Gastroesophageal sphincter (tissue), 4 donors: ENCODE measurements at regions not wholly inside any gene's neighbourhood (a gene's known extent, or its start where the extent isn't known, plus 50 kb on each side); places are given as distances from the start of the nearest gene placed in this dataset.

Experiments
- ATAC-seq: fragments of 150-250 bp; one replicate; pipeline ENCODE4 v1.9.1; 2016; ENCODE audit warnings: mild to moderate bottlenecking, moderate library complexity
- H3K27ac ChIP-seq, 4 donors: fragments of 200-600 bp; sonication (generic) in 3 of 4; 1 replicate in 3 of 4; 2 replicates in 1 of 4; pipeline ENCODE4 v1.5.1; 2016 to 2019
- H3K27me3 ChIP-seq: fragments of 200-600 bp; sonication (generic); one replicate; pipeline ENCODE4 v1.5.1; 2019
- H3K36me3 ChIP-seq, 2 donors: fragments of 200-600 bp; sonication (generic); one replicate each; pipeline ENCODE4 v1.5.1; 2019; ENCODE audit warnings: control low read depth in 1 of 2
- H3K4me1 ChIP-seq, 3 donors: fragments of 200-600 bp; sonication (generic); 1 replicate in 2 of 3; 2 replicates in 1 of 3; pipeline ENCODE4 v1.5.1; 2016 to 2019; ENCODE audit warnings: control low read depth in 2 of 3
- H3K4me3 ChIP-seq, 2 donors: fragments of 200-600 bp; sonication (generic); one replicate each; pipeline ENCODE4 v1.5.1; 2019; ENCODE audit warnings: mild to moderate bottlenecking in 1 of 2, moderate library complexity in 1 of 2
- H3K9me3 ChIP-seq, 3 donors: fragments of 200-600 bp; sonication (generic); one replicate each; pipeline ENCODE4 v1.5.1; 2017 to 2019; ENCODE audit warnings: control low read depth in 2 of 3
- EP300 ChIP-seq: sonication (generic); formaldehyde crosslinking; IDR thresholded peaks from one replicate; pipeline ENCODE4 v1.6.1; 2017; ENCODE audit warnings: antibody characterized with exemption, mild to moderate bottlenecking
- POLR2A ChIP-seq, 2 donors: fragments of 450-650 bp; IDR thresholded peaks; one replicate each; pipeline ENCODE4 v1.6.1; 2017; ENCODE audit warnings: antibody characterized with exemption in 2 of 2, mild to moderate bottlenecking in 2 of 2, moderate library complexity in 1 of 2
- POLR2AphosphoS5 ChIP-seq: sonication (generic); formaldehyde crosslinking; IDR thresholded peaks from one replicate; pipeline ENCODE4 v1.6.1; 2017; ENCODE audit warnings: antibody characterized with exemption
- WGBS, 2 donors: methylation state at CpG; one replicate each; pipeline ENCODE4 v1.1.5; 2018; ENCODE audit warnings: low coverage in 1 of 2; 5-methylcytosine and 5-hydroxymethylcytosine counted together
- TF ChIP-seq, protein P1 (sequence below), 4 experiments: fragments of 200-600 bp in 2 of 4; fragments of 450-650 bp in 2 of 4; sonication (generic) in 1 of 4; IDR thresholded peaks; one replicate each; pipeline ENCODE4 v1.5.1; 2017 to 2019; ENCODE audit warnings: antibody characterized with exemption in 4 of 4, mild to moderate bottlenecking in 2 of 4, moderate library complexity in 2 of 4

- Histone ChIP-seq H3K4me3 (no peak overlapping the region), H3K4me1 (peaks cover 0 to 11% (median 0%) of the 10 kb centered on the region in 3 donors), H3K9me3 (no peaks in the 10 kb centered on the region), H3K27me3 (no peaks in the 10 kb centered on the region), H3K36me3 (no peaks in the 10 kb centered on the region), H3K27ac (no peak overlapping the region)
- TF ChIP-seq POLR2A (IDR thresholded peaks at IDR 0.05) (no peak), POLR2AphosphoS5 (no peak), EP300 (no peak)
- TF ChIP-seq, protein P1, sequence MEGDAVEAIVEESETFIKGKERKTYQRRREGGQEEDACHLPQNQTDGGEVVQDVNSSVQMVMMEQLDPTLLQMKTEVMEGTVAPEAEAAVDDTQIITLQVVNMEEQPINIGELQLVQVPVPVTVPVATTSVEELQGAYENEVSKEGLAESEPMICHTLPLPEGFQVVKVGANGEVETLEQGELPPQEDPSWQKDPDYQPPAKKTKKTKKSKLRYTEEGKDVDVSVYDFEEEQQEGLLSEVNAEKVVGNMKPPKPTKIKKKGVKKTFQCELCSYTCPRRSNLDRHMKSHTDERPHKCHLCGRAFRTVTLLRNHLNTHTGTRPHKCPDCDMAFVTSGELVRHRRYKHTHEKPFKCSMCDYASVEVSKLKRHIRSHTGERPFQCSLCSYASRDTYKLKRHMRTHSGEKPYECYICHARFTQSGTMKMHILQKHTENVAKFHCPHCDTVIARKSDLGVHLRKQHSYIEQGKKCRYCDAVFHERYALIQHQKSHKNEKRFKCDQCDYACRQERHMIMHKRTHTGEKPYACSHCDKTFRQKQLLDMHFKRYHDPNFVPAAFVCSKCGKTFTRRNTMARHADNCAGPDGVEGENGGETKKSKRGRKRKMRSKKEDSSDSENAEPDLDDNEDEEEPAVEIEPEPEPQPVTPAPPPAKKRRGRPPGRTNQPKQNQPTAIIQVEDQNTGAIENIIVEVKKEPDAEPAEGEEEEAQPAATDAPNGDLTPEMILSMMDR (IDR thresholded peaks at IDR 0.05): no peak
- 62 to 100% methylated on average over 1 of the region's 2 CpGs for WGBS, 2 donors
- ATAC-seq: no peak
Observed at GRCh38 chr4:180823108-180823507, 1420.1 kb upstream of the TENM3 start.

GRCh38 chr4:180827232-180828009, 1415.8 kb upstream of the TENM3 start:
- TF ChIP-seq POLR2AphosphoS5 (no peak), POLR2A (IDR thresholded peaks at IDR 0.05) (no peak), EP300 (no peak)
- TF ChIP-seq, protein P1 (IDR thresholded peaks at IDR 0.05): no peak
- 28 to 41% methylated on average over 4 to 7 of the region's 7 CpGs for WGBS, 2 donors
- Histone ChIP-seq H3K36me3 (no peaks in the 10 kb centered on the region), H3K27ac (no peak overlapping the region), H3K4me1 (peaks cover 0 to 12% (median 0%) of the 10 kb centered on the region in 3 donors), H3K9me3 (no peaks in the 10 kb centered on the region), H3K27me3 (no peaks in the 10 kb centered on the region), H3K4me3 (peak overlapping the region; percentile 36 to 42)
- no peak for ATAC-seq

DNA sequence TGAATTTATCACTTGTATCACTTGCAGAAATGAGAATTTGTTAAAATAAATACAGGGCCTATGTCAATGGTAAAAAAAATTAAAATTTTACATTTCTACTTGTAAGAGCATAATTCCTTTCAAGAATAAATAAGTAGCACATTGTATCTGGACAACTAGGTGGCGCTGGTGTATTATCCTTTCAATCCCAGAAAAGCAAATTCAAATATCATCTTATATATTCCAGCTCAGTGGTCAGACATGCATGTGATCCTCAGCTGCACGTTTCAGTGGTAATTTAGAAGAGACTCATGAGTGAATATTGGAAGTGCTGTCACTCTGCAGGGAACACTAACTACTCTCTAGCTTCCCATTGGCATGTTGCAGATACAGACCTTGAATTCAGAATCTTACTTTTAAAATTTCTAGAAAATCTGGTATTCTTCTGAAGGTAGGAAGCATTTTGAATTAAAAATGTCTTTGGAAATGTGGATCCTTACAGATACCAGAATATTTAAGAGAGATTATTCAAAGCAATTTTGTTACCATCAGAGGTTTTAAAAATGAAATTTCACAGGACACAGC, 1414.7 kb upstream of the TENM3 start:
- Histone ChIP-seq H3K4me3 (no peak overlapping the region), H3K27me3 (no peaks in the 10 kb centered on the region), H3K36me3 (no peaks in the 10 kb centered on the region), H3K27ac (no peak overlapping the region), H3K4me1 (peaks cover 0 to 12% (median 0%) of the 10 kb centered on the region in 3 donors), H3K9me3 (no peaks in the 10 kb centered on the region)
- TF ChIP-seq, protein P1 (IDR thresholded peaks at IDR 0.05): peak; percentile 31 to 60 (median 42)
- TF ChIP-seq POLR2AphosphoS5: no peak
- ATAC-seq: no peak
- 4 to 5% methylated on average over 2 of the region's 2 CpGs for whole genome bisulfite sequencing, 2 donors

DNA sequence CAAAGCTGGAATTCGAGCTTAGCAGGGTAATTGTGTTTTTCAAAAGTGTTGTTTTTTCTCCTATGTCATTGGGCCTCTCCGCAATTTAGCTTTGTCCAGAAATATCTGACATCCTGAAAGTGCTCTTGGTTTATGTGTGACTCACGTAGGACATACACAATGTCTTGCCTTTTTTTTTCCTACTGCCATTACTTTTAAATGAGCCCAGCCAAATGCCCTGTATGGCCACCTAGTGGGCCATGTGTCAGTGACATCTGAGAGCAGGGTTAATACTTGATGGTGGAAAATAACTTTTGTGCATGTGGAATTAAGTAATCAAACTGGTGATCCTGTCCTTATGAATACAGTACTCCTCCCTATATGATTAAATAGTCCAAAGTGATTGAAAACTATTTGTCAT, 1411.1 kb upstream of the TENM3 start:
- WGBS, 2 donors: 38 to 54% methylated on average over 3 of the region's 3 CpGs
- TF ChIP-seq, protein P1 (IDR thresholded peaks at IDR 0.05): no peak
- TF ChIP-seq POLR2AphosphoS5: no peak
- no peak for TF ChIP-seq EP300
- no peak for TF ChIP-seq POLR2A (IDR thresholded peaks at IDR 0.05)

DNA sequence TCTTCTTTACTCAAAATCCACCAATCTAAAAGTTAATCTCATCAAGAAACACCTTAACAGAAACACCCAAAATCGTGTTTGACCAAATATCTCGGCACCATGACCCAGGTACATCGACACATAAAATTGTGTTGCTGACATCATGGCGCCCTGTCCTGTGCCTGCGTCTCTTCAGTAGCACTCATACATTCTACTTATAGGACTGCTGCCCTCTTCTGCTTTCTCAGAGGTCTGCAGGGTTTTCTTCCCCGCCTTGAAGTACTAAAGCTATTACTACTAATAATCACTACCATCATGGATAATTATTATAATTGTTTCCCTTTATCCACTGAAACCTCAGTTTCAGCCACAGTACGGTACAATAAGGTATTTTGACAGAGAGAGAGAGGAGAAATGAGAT, 1403.1 kb upstream of the TENM3 start:
- Histone ChIP-seq H3K4me3 (no peak overlapping the region), H3K27ac (no peak overlapping the region), H3K4me1 (no peaks in the 10 kb centered on the region), H3K27me3 (no peaks in the 10 kb centered on the region), H3K36me3 (no peaks in the 10 kb centered on the region), H3K9me3 (no peaks in the 10 kb centered on the region)
- TF ChIP-seq EP300 (no peak), POLR2A (IDR thresholded peaks at IDR 0.05) (no peak), POLR2AphosphoS5 (no peak)
- TF ChIP-seq, protein P1 (IDR thresholded peaks at IDR 0.05): no peak
- no peak for ATAC-seq
- WGBS, 2 donors: 70 to 82% methylated on average over 7 of the region's 7 CpGs

More for the DNA sequence above, 1411.1 kb upstream of the TENM3 start:
- Histone ChIP-seq H3K27ac (no peak overlapping the region), H3K4me1 (peaks cover 0 to 11% (median 0%) of the 10 kb centered on the region in 3 donors), H3K36me3 (no peaks in the 10 kb centered on the region), H3K27me3 (no peaks in the 10 kb centered on the region), H3K4me3 (no peak overlapping the region), H3K9me3 (no peaks in the 10 kb centered on the region)
- no peak for ATAC-seq
